Psoas muscle (tissue), 7 donors: ENCODE measurements at regions not wholly inside any gene's neighbourhood (a gene's known extent, or its start where the extent isn't known, plus 50 kb on each side); places are given as distances from the start of the nearest gene placed in this dataset.

ENCODE experiments used
- ATAC-seq, 4 donors: fragments of 200-7000 bp; cut with Tn5 transposase; one replicate each; pipeline ENCODE4 v1.9.1; 2020; ENCODE audit warnings: moderate library complexity in 3 of 4, mild to moderate bottlenecking in 2 of 4
- DNase-seq, 2 donors: peaks; one replicate each; pipeline ENCODE4 v3.0.0-alpha.2; 2020
- H3K27ac ChIP-seq: fragments of 200-600 bp; one replicate; pipeline ENCODE4 v1.8.0; 2022
- H3K27me3 ChIP-seq, 3 donors: fragments of 200-600 bp in 1 of 3; one replicate each; pipeline versions ENCODE4 v1.6.1 to v1.8.0; 2013 to 2022; ENCODE audit warnings: low read length in 2 of 3, mild to moderate bottlenecking in 2 of 3, moderate library complexity in 1 of 3; ENCODE audit not compliant: insufficient read depth in 3 of 3
- H3K36me3 ChIP-seq, 2 donors: fragments of 200-600 bp in 1 of 2; one replicate each; pipeline versions ENCODE4 v1.6.1 to v1.8.0; 2013 to 2022; ENCODE audit warnings: low read depth in 1 of 2, mild to moderate bottlenecking in 1 of 2, moderate library complexity in 1 of 2; ENCODE audit not compliant: insufficient read depth in 1 of 2
- H3K4me1 ChIP-seq: fragments of 200-600 bp; one replicate; pipeline ENCODE4 v1.8.0; 2022
- H3K4me3 ChIP-seq: fragments of 200-600 bp; one replicate; pipeline ENCODE4 v1.8.0; 2022; ENCODE audit warnings: mild to moderate bottlenecking
- H3K9me3 ChIP-seq: fragments of 200-600 bp; one replicate; pipeline ENCODE4 v1.8.0; 2022
- WGBS, 3 donors: extraction: QIAGEN DNeasy Blood & Tissue Kit; methylation state at CpG; one replicate each; pipeline versions ENCODE4 v1.1.6 to v1.1.7; 2013; 5-methylcytosine and 5-hydroxymethylcytosine counted together
- intact Hi-C, 2 donors: fragments of 100-400 bp; cut with DNase I; formaldehyde crosslinking; loops; one replicate each; pipeline versions ENCODE4 v1.11.0 to v1.14.2; 2022
- TF ChIP-seq, protein P1 (sequence below): fragments of 200-600 bp; IDR thresholded peaks from one replicate; pipeline ENCODE4 v1.8.0; 2022; ENCODE audit warnings: antibody characterized with exemption
- donor health status: healthy with polysubstance abuse.
- donor health status: DM: no; HTN: no; CAD: no; lungs with moderate emphysema.
- donor health status: Bipolar disorder and iron deficiency.
- donor health status: healthy.
- donor health status: DM: yes; HTN: yes; CAD: no.
- donor health status: DM: no; HTN: no; CAD: no.
- donor health status: DM: yes; HTN: yes; CAD: no.

DNA sequence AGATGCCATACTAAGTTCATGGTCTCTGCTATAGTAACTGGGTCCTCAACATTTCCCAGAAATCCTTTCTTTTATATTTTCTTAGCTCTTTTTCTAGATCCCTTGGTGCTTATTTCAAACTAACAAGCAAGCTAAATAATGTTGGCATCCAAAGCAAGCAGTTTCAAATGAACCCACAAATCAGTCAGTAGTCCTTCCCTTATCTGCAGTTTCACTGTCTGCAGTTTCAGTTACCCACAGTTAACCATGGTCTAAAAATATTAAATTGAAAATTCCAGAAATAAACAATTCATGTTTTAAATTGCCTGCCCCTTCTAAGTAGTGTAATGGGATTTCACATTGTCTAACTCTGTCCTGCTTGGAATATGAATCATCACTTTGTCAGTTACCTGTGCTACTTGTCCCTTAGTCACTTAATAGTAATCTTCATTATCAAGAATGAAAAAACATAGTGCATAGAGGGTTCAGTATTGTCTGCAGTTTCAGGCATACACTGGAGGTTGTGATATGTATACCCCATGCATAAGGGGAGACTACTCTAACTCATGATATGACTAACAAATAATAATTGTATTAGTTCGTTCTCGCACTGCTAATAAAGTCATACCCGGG is 633.7 kb downstream of the MECOM start:
- Histone ChIP-seq H3K9me3 (no peaks in the 10 kb centered on the region), H3K4me1 (no peaks in the 10 kb centered on the region), H3K36me3 (no peaks in the 10 kb centered on the region), H3K27me3 (no peaks in the 10 kb centered on the region), H3K27ac (no peak overlapping the region), H3K4me3 (no peak overlapping the region)
- 94 to 97% (median 95%) methylated on average over 3 of the region's 3 CpGs for WGBS, 3 donors
- intact Hi-C loops: no loop called here
- no peak for ATAC-seq
- DNase-seq: no peak
- TF ChIP-seq, protein P1, sequence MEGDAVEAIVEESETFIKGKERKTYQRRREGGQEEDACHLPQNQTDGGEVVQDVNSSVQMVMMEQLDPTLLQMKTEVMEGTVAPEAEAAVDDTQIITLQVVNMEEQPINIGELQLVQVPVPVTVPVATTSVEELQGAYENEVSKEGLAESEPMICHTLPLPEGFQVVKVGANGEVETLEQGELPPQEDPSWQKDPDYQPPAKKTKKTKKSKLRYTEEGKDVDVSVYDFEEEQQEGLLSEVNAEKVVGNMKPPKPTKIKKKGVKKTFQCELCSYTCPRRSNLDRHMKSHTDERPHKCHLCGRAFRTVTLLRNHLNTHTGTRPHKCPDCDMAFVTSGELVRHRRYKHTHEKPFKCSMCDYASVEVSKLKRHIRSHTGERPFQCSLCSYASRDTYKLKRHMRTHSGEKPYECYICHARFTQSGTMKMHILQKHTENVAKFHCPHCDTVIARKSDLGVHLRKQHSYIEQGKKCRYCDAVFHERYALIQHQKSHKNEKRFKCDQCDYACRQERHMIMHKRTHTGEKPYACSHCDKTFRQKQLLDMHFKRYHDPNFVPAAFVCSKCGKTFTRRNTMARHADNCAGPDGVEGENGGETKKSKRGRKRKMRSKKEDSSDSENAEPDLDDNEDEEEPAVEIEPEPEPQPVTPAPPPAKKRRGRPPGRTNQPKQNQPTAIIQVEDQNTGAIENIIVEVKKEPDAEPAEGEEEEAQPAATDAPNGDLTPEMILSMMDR: no peak

DNA sequence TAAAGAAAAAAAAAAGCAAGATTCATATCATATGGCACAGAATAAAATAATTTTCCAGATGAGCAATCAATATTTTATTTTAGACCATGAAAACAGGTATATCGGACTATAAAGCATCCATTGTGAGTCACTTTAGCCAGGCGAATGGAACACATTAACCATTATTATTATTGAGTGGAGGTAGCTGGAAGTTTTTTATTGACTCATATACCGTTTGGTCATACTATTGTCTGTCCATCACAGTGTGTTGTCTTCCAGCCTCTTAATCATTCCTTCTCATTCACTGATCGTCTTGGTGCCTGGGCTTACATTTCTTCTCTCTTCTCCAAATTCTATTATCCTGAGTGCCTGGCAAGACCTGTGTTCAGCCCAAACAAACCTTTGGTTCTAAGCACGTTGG is 634.8 kb downstream of the MECOM start:
- WGBS, 3 donors: 82 to 84% (median 84%) methylated on average over 5 of the region's 5 CpGs
- H3K4me3 ChIP-seq: no peak overlapping the region
- intact Hi-C loops: no loop called here
- DNase-seq: no peak
- ATAC-seq: no peak
- H3K4me1 ChIP-seq: no peaks in the 10 kb centered on the region
- no peaks in the 10 kb centered on the region for H3K9me3 ChIP-seq
- H3K36me3 ChIP-seq: no peaks in the 10 kb centered on the region
- H3K27me3 ChIP-seq: no peaks in the 10 kb centered on the region
- no peak overlapping the region for H3K27ac ChIP-seq
- TF ChIP-seq, protein P1: no peak

DNA sequence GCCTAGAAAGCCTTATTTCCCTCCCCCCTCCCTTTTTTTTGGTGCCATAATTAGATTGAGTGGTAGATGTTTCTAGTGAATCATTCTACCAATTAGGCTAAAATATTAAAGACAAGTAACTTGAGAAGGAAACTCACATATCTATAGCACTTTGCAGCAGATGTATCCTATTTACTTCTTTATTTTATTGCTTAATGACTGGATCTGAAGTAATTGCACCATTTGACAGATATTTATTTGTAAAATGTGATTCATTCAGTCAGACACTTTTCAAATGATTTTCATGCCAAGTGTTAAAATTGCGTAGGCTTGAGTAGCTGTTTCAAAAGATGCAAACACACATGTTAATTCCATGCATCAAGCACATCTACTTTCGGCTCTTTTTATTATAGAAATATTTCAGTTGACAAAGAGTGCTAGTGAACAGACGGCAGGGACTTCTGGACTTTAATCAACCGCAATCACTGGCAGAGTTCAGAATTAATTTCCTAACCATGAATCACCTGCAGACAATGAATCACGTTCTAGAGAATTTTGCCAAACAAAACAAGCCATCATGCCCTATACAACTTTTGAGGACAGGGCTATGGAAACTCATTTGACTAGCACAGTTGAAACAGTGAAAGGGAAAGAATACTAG is 636.8 kb downstream of the MECOM start:
- Histone ChIP-seq H3K36me3 (no peaks in the 10 kb centered on the region), H3K27me3 (no peaks in the 10 kb centered on the region), H3K4me3 (no peak overlapping the region), H3K9me3 (no peaks in the 10 kb centered on the region), H3K4me1 (no peaks in the 10 kb centered on the region), H3K27ac (no peak overlapping the region)
- ATAC-seq: no peak
- intact Hi-C loops: no loop called here
- DNase-seq: no peak
- WGBS, 3 donors: 53 to 61% (median 60%) methylated on average over 5 of the region's 5 CpGs
- TF ChIP-seq, protein P1: no peak

DNA sequence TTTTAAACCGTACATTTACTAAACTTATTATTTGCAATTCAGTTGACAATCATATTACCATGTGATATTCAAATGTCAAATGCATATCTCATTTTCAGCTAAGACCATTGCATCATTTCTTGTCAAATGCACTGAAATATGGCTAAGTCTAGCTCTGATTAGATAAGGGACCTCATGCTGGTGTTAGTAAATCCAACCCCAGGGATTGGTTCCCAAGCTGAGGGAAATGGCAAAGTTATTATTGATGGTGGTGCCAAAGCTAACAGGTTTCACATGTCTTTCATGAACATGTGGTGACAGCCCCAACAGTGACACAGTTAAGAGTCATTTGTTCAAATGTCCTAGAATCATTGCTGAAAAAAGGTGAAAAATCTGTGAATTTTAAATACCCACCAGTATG is 641.1 kb downstream of the MECOM start:
- intact Hi-C loops: no loop called here
- Histone ChIP-seq H3K36me3 (no peaks in the 10 kb centered on the region), H3K4me3 (no peak overlapping the region), H3K9me3 (no peaks in the 10 kb centered on the region), H3K27ac (no peak overlapping the region), H3K27me3 (no peaks in the 10 kb centered on the region), H3K4me1 (no peaks in the 10 kb centered on the region)
- TF ChIP-seq, protein P1: no peak
- DNase-seq: no peak
- 77 to 91% (median 85%) methylated on average over 1 of the region's 1 CpG for WGBS, 3 donors
- ATAC-seq: no peak

DNA sequence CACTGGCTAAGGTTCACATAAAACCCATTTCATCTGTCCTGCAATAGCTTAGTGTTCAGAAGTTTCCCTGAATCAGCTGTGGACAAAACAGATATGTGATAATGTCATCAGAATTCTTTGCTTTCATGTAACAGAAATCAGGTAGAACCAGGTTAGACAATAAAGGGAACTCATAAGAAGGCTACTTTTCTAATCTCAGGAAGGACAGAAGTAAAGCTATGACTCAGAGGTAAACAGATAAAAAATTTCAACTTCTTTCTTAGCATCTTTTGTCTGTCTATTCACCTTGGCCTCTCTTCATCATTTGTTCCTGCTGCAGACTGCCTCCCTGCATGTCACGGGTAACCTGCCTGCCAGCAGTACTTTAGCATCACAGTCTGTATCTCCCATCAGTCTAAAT is 643.1 kb downstream of the MECOM start:
- ATAC-seq: no peak
- intact Hi-C loops: no loop called here
- no peaks in the 10 kb centered on the region for H3K9me3 ChIP-seq
- no peaks in the 10 kb centered on the region for H3K4me1 ChIP-seq
- 97% methylated on average over 1 of the region's 1 CpG; no CpG with 5 or more reads in 2 of the 3 donors for WGBS, 3 donors
- TF ChIP-seq, protein P1: no peak
- H3K36me3 ChIP-seq: no peaks in the 10 kb centered on the region
- H3K4me3 ChIP-seq: no peak overlapping the region
- no peak overlapping the region for H3K27ac ChIP-seq
- no peak for DNase-seq
- H3K27me3 ChIP-seq: no peaks in the 10 kb centered on the region
